ENCODE measurements at regions not wholly inside any gene's neighbourhood (a gene's known extent, or its start where the extent isn't known, plus 50 kb on each side); places are given as distances from the start of the nearest gene placed in this dataset.
"Not testable (repeated sequence)": the region's sequence is repeated elsewhere in the genome, so short reads cannot be mapped to it uniquely, and the experiment has no call there.

- in situ Hi-C loops (cut with MboI; ENCODE audit: low sequenced_read_pairs), result no loop called here
These were observed 132.7 kb upstream of the DMRT1 start for GRCh38 chr9:708551-709432.

GRCh38 chr9:710951-711745 lies 130.3 kb upstream of the DMRT1 start:
- in situ Hi-C loops (cut with MboI; ENCODE audit: low sequenced_read_pairs), result no loop called here

GRCh38 chr9:711761-712553 lies 129.5 kb upstream of the DMRT1 start:
- in situ Hi-C loops (cut with MboI; ENCODE audit: low sequenced_read_pairs), result no loop called here

GRCh38 chr9:712643-713042 lies 128.9 kb upstream of the DMRT1 start:
- in situ Hi-C loops (cut with MboI; ENCODE audit: low sequenced_read_pairs), result no loop called here

GRCh38 chr9:713091-713490 lies 128.4 kb upstream of the DMRT1 start:
- in situ Hi-C loops (cut with MboI; ENCODE audit: low sequenced_read_pairs), result no loop called here

- in situ Hi-C loops (cut with MboI; ENCODE audit: low sequenced_read_pairs), result no loop called here
These were observed 126.8 kb upstream of the DMRT1 start for GRCh38 chr9:714675-715074.

GRCh38 chr9:715300-715699 lies 126.2 kb upstream of the DMRT1 start:
- in situ Hi-C loops (cut with MboI; ENCODE audit: low sequenced_read_pairs), result no loop called here

GRCh38 chr9:715743-716400 lies 125.6 kb upstream of the DMRT1 start:
- in situ Hi-C loops (cut with MboI; ENCODE audit: low sequenced_read_pairs), result no loop called here

- in situ Hi-C loops (cut with MboI; ENCODE audit: low sequenced_read_pairs), result no loop called here
These were observed 123.8 kb upstream of the DMRT1 start for GRCh38 chr9:717722-718121.

GRCh38 chr9:720239-720881 lies 121.1 kb upstream of the DMRT1 start:
- in situ Hi-C loops (cut with MboI; ENCODE audit: low sequenced_read_pairs), result no loop called here

GRCh38 chr9:722388-722980 lies 119.0 kb upstream of the DMRT1 start:
- in situ Hi-C loops (cut with MboI; ENCODE audit: low sequenced_read_pairs), result no loop called here

- in situ Hi-C loops (cut with MboI; ENCODE audit: low sequenced_read_pairs), result not testable (repeated sequence)
These were observed 117.0 kb upstream of the DMRT1 start for GRCh38 chr9:724461-724860.

GRCh38 chr9:726005-726404 lies 115.5 kb upstream of the DMRT1 start:
- in situ Hi-C loops (cut with MboI; ENCODE audit: low sequenced_read_pairs), result no loop called here

- in situ Hi-C loops (cut with MboI; ENCODE audit: low sequenced_read_pairs), result no loop called here
These were observed 113.7 kb upstream of the DMRT1 start for GRCh38 chr9:727767-728166.

- in situ Hi-C loops (cut with MboI; ENCODE audit: low sequenced_read_pairs), result no loop called here
These were observed 113.0 kb upstream of the DMRT1 start for GRCh38 chr9:728535-728934.

GRCh38 chr9:731474-731873 lies 110.0 kb upstream of the DMRT1 start:
- in situ Hi-C loops (cut with MboI; ENCODE audit: low sequenced_read_pairs), result no loop called here

- in situ Hi-C loops (cut with MboI; ENCODE audit: low sequenced_read_pairs), result no loop called here
These were observed 106.5 kb upstream of the DMRT1 start for GRCh38 chr9:734831-735511.

- in situ Hi-C loops (cut with MboI; ENCODE audit: low sequenced_read_pairs), result no loop called here
These were observed 103.9 kb upstream of the DMRT1 start for GRCh38 chr9:737400-738120.
